NCI-H774 (cell line): ENCODE measurements at regions not wholly inside any gene's neighbourhood (a gene's known extent, or its start where the extent isn't known, plus 50 kb on each side); places are given as distances from the start of the nearest gene placed in this dataset.
"Not testable (repeated sequence)": the region's sequence is repeated elsewhere in the genome, so short reads cannot be mapped to it uniquely, and the experiment has no call there.

ENCODE experiments used
- DNase-seq: peaks from one replicate; lab custom pipeline; 2025; lab: John Stamatoyannopoulos, UW

DNA sequence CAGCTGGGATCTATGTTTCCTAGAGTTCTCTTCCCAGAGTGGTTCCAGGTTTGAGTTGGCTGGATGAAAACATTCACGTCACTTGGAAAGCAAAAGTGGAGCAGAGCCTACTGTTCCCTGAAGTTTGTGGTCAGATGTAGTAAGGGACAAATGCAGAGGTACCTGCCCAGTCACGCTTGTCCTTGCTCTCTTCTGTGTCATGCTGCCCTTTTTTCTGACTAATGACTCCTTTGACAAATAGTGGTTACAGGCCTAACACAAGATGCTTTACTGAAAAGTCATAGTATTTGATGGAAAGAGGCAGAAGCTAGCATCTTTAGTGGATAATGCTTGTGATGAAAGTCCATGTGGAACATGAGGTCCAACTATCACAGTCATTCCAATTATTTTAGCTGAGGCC, 881.4 kb upstream of the B3GALT2 start:
- DNase-seq: no peak

DNA sequence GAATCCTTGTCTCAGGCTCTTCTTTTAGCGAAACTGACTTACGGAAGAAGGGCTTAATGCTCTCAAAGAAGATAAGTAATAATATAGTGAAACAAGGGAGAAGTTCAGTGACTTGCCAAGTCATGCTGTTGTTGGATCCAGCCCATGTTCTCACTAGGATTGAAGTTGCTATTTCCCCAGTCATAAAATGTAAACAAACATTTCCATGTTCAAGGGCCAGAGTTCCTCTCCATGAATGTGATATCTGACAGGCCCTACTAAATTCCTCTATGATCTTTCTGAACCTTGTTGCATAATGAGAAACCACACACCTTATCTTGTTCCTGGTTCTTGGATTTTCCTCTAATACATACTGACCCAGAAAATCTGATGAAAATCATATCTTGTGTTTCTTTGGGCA, 876.5 kb upstream of the B3GALT2 start:
- no peak for DNase-seq

DNA sequence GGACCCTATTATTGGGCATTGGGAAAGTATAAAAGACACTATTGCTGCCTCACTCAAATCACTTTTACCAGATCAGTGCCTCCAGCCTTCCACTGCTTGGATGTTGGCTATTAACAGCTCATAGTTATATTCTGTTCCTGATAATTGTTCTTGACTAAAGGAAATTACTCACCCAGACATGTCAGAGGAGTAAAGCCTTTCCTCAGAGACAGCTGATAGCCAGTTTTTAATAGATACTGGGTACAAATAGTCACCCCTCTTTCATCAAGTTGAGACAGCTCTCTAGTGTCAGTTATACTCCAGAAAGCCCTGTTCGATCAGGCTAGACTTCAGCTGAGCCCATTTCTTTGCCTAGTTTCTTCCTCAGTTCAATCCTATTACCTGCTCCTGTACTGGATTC, 876.1 kb upstream of the B3GALT2 start:
- DNase-seq: no peak

DNA sequence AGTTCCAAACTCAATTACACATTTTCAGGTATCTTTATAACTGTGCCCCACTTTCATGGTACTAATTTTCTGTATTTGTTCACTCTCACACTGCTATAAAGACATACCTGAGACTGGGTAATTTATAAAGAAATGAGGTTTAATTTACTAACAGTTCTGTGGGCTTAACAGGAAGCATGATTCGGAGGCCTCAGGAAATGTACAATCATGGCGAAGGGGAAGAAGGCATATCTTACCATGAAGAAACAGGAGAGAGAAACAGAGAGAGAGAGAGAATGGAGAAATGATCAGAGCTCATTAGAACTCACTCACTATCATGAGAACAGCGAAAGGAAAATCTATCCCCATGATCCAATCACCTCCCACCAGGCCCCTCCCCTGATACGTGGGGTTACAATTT, 874.1 kb upstream of the B3GALT2 start:
- DNase-seq: no peak

DNA sequence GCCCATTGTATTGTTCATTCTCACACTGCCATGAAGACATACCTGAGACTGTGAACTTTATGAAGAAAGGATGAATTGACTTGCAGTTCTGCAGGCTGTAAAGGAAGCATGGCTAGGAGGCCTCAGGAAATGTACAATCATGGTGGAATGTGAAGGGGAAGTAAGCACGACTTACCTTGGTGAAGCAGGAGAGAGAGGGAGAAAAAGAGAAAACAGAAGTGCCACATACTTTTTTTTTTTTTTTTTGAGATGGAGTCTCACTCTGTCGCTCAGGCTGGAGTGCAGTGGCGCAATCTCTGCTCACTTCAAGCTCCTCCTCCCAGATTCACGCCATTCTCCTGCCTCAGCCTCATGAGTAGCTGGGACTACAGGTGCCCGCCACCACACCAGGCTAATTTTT, 871.9 kb upstream of the B3GALT2 start:
- DNase-seq: not testable (repeated sequence)

DNA sequence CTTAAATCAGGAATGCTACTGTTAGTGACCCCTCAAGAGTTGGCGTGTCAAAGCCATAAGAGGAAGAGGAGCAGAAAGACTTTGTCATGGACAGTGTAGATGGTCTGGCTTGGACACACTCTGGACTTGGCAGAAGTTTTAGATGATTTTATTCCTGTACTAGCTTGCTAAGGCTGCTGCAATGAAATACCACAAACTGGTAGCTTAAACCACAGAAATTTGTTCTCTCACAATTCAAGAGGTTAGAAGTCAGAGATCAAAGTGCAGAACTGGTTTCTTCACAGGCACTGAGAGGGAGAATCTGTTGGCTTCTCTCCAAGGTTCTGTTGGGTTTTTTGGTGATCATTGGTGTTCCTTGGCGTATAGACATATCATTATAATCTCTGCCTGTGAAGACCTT, 869.8 kb upstream of the B3GALT2 start:
- no peak for DNase-seq

DNA sequence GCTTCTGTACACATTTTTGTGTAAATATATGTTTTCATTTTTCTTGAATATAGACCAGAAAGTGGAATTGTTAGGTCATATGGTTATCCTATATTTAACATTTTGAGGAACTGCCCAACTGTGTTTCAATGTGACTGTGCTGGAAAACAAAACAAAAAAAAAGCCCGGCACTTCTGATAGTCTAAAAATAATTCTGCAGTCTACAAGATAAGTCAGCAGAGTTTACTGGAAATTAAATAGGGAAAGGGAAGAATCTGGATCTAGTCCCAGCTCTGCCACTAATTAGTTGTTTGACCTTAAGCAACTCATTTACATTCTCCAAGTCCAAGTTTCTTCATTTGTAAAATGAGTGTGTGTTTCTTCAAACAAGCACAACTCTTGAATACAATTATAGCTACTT, 869.1 kb upstream of the B3GALT2 start:
- no peak for DNase-seq

DNA sequence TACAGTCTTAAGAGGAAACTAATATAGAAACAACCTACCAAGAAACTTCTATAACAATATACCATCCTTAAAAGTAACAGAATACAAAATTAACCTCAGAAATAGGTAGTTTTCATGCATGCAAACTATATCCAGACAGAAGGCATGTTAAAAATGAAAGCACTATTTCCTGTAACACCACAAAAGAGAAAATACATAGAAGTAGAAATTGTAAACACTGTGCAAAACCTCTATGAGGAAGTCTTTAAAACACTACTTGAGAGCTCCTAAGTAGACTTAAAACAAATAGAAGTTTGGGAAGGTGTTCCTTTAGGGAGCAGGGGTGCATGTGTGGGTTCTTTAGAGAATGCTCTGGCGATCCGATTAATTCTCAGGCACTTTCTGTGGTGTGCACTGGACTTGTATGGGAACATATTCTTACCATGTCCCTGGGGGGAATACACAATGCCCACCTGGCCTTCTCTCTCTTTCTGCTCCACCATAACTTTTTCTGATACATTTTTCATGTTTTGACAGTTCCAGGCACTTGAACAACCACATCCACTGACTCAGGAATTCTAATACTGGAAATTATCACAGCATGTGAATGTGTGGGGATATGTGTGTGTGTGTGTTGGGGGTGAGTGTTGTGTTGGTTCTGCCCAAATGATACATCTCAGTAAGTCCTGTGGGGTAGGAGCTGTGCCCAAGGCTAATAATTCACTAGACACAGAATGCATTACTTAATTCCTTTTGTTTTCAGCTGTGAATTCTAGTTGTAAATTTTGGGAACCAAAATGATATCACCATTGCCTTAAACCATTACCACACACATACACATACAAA, 866.3 kb upstream of the B3GALT2 start:
- DNase-seq: no peak

DNA sequence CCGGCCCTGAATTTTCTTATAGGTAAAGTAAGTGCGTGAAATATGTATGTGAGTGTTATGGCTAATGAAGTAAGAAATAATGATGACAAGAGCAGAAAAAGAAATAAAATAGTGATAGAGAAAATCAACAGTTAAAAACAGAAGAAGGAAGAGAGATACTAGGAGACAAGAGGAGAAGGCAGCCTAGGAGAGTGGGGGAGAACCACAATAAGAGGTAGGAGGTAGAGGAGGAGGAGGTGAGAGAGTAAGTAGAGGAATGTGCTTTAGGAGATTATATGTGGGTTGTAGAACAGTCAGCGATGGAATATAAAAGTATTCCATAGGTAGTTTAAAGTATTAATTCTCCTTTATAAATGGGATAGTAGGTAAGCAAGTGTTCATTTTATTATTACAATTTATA, 861.5 kb upstream of the B3GALT2 start:
- no peak for DNase-seq

DNA sequence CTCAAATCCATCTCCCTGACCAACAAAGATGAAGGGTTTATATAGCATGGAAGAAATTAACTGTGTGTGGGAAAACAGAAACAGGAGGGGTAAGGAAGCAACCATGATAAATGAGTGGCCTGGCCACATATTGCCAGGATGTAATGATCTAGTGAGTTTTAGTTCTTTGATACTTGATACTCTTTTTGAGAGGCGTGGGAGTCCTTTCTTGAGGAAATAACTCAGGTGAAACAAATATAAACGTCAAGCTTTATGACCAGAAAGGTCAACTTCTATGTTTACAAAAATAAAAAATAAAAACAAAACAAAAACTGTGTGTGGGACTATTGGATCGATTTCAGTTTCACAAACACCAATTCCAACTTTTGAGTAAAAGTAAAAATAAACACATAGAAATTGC, 860.8 kb upstream of the B3GALT2 start:
- DNase-seq: no peak

DNA sequence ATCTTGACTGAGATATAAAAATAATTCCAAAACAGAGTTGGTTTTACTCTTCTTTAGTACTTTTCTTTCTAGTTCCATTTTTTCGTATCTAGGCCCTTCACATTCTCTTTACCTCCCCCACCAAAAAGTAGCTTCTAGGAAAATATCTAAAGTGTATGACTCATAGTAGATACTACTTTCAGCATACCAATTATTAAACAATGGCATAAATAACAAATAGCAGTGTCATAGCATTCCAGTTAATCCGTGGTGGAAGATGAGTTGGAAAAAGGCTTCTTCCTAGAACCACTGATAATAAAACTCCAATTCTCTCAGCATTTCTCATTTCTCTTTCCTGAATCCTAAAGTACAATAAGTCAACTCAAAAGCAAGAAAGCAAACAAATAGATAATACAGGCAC, 859.0 kb upstream of the B3GALT2 start:
- DNase-seq: no peak

DNA sequence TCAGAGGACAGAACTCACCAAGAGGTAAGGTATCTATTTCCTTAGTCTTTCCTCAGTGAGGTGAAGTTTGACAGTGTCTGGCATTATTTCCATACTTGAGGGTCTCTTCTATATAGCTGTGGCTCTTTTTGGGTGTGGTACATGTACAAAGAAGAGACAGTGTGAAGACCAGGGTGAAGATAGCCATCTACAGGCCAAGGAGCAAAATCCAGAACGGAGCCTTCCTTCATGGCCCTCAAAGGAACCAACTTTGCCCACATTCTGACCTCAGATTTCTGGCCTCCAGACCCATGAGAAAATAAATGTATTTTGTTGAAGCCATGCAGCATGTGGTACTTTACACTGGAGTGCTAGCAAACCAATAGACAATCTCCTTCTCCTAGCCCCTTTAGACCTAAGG, 858.5 kb upstream of the B3GALT2 start:
- no peak for DNase-seq

DNA sequence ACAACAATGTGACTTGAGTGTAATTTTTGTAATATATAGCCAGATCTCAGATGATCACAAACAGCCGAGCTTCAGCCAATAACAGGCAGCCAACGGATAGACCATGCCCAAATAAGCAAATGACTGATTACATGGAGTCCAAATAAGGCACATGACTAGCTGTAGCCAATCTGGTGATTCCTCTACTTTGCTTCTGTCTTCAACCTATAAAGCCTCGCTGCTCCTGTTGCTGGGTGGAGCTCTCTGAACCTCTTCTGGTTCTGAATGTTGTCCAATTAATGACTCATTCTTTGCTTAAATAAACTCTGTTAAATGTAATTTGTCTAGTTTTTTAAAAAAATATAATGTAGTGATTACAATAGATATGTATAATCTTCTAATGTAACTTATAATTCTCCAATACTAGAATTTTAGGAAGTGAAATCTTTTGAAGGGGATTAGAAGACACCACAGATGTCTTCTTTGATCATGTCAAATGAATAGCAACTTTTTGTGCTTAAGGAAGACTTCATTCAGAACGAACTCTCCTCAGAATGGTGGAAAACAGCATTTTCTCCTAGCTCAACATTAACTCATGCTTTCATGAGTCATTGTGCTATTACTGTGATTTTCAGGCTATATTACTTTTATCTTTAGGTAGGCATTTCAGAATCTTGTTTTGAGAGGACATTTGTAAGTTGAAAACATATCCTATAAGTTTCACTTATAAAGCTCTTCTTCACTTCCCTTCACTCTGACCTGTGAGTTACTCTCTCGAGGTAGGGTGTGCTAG, 857.8 kb upstream of the B3GALT2 start:
- no peak for DNase-seq

DNA sequence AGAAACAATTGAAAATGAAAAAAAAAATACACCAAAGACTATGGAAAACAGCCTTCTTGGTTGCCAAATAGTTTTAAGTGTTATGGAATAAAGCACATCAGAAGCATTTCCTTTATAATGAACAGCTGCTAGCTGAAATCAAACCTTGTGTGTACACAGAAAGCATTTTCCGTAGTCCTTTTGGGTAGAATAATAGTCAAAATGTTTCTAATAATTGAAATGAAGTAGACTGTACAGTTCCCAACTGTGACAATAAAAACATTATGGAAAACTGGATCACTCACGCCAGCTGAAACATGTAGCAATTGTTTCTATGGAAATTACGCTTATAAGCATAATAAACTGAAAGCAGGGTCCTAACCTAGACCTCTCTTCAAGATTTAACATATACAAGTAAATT, 856.3 kb upstream of the B3GALT2 start:
- no peak for DNase-seq

DNA sequence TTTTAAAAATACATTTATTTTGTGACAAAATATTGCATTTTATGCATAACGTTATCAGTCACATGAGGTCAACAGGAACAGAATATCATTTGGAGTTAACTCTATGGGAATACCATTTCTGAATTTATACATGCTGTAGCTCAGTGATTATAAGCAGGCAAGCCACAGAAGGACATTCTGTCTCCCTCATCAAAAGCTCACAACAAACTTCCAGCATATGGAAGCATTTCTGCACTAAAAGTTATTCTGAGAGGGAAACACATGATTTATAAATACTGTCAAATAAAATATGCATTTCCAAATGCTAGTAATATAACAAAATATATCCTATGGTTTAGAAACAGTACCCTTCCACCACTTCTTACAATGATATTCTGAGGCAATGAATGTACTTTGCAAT, 854.1 kb upstream of the B3GALT2 start:
- no peak for DNase-seq

DNA sequence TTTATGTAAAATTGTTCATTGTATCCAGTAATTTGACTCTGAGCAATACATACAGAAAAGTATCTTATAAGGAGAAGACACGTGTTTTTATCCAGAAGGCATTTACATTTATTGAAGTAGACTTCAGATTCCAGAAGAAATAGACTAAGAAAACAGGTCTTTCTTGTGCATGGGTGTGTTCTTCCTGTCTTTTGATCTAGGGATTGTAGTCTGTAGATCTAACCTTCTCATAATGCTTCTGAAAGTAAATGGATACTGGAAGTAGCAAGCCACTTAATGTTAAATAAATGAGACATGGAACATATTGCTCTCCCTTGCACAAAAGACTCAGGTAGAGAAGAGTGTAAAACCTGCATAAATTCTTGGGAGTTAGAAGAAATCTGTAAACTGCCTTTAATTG, 853.2 kb upstream of the B3GALT2 start:
- no peak for DNase-seq

DNA sequence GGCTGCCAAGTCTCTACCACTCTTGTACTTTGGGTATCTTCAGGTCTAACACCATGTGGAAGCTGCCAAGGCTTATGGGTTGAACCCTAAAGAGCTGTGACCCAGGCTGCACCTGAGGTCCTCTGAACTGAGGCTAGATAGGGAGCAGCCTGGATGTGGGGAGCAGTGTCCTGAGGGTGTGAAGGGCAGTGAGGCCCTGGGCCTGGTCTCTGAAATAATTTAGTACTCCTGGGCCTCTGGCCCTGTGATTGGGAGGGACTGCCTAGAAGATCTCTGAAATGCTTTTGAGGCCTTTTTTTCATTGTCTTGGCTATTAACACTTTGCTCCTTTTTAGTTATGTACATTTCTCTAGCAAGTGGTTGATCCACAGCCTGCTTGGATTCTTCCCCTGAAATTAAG, 847.2 kb upstream of the B3GALT2 start:
- DNase-seq: no peak

DNA sequence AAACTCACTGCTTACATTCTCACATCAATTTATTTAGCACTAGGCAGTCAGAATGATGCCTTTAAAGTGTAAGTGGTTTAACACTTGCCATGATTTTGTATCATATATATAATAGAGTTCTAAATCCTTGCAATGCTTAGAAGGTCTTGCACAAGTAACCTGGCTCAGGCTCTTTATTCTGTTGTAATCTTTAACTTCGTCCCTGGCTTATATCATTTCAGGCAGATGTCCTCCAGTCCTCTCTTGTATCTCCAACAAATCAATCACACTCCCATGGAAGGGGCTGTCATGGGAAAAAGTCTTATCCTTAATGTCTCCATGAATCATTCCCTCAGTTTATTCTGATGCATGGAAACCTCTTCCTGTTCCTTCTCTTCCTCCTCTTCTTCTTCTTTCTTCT, 841.6 kb upstream of the B3GALT2 start:
- DNase-seq: no peak

DNA sequence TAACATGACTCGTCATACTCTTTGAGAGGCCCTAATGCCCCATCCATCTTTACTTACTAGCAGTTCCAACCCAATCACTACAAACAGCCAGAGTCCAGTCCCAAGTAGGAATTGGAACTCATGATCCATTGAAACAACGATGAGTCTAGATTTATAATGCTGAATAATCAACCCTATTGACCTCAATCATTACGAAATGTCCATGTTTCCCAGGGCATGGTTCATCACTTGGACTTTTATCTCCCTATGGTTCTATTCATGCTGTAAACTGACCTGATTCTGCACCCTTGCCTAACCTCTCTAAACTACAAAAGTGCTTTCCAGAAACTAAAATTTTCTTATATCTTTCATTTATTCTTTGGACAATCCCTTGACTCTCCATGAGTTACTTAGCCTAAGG, 840.0 kb upstream of the B3GALT2 start:
- no peak for DNase-seq

DNA sequence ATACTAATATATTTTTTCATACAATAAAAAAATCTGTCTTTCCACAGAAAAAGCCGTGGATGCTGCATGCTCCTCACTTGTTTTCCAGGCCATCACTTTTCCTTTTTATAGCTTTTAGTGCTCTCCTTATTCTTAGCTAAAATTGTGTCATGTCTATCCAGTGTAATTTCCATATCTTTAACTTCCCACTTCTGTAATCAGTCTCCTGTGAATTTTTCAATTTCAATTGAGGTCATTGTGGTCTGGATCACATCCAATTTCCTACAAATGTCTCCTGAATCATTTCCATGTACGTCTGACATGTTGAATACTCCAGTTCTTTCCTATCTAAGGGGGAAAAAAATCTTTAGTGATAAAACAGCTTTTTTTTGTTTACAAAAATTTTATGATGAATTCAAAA, 838.2 kb upstream of the B3GALT2 start:
- no peak for DNase-seq

DNA sequence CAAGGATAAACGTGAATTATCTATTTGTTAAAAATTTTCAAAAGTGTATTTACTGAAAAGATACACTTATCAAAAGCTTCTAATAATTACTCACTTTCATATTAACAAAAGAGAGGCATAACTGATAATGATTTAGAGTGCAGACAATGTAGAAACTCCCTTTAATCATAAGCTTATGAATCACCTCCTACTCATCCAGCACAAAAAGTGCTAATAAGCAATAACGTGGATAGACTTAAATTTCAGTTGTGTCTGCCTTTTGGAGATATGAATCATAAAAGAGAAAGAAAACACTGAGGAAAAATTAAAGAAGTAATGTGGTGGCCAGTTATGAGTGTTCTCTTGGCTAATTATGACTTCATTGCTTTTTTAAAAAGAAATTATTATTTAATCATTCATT, 827.6 kb upstream of the B3GALT2 start:
- no peak for DNase-seq

DNA sequence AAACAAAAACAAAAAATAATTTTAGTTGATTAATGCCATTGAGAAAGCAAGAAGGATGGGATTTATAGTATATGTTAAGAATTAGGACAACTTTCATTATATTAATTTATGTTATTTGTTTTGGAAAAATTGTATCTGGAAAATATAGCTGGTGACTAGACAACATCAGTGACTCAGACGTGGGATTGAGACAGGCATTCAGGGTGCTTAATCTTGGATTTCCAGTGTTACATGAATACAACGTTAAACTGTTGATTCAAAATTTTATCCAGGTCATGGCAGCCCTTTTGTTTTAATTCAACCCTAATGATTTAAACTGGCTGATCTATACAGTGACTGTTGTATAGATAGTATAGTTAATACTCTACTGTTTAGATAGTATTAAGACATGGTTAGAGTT, 827.1 kb upstream of the B3GALT2 start:
- no peak for DNase-seq

DNA sequence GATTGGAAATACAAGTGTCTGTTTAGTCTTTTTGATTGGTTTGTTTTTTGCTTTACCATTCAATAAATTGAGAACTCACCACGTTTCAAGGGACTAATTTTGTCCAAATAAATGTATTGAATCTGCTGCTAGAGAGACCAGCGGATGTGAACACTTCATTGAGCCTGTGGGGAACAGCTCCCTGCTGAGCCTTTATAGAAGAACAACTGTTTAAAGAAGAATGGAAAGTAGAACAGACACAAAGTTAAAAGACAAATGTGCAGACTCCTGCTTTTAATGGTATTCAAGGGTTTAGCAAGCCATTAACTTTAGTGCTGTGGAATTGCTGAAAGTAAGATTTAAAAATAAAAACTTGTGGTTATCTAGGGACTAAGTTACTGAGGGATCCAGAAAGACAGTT, 817.7 kb upstream of the B3GALT2 start:
- DNase-seq: no peak
